CD4-positive, alpha-beta T cell treated with Interleukin-15 for 1 hour (primary cell): ENCODE measurements at regions not wholly inside any gene's neighbourhood (a gene's known extent, or its start where the extent isn't known, plus 50 kb on each side); places are given as distances from the start of the nearest gene placed in this dataset.
A peak's percentile ranks its signal among the peaks of the same experiment; 100 is the strongest.
"Not testable (repeated sequence)": the region's sequence is repeated elsewhere in the genome, so short reads cannot be mapped to it uniquely, and the experiment has no call there.

ENCODE experiments used
- DNase-seq: peaks from one replicate; pipeline ENCODE4 v3.0.0-alpha.2; 2020

- no peak for DNase-seq
These were observed 650.5 kb upstream of the ZNF385D start for GRCh38 chr3:22401499-22401898.

GRCh38 chr3:22414239-22414638 lies 663.2 kb upstream of the ZNF385D start:
- no peak for DNase-seq

- DNase-seq: not testable (repeated sequence)
These were observed 665.9 kb upstream of the ZNF385D start for GRCh38 chr3:22416838-22417446.

- no peak for DNase-seq
These were observed 668.3 kb upstream of the ZNF385D start for GRCh38 chr3:22419261-22419660.

- DNase-seq: no peak
These were observed 670.6 kb upstream of the ZNF385D start for GRCh38 chr3:22421589-22421988.

- DNase-seq: no peak
These were observed 680.3 kb upstream of the ZNF385D start for GRCh38 chr3:22431334-22431733.

GRCh38 chr3:22439626-22440025 lies 688.6 kb upstream of the ZNF385D start:
- no peak for DNase-seq

GRCh38 chr3:22441711-22442110 lies 690.7 kb upstream of the ZNF385D start:
- DNase-seq: no peak

GRCh38 chr3:22443571-22444233 lies 692.7 kb upstream of the ZNF385D start:
- no peak for DNase-seq

- DNase-seq: not testable (repeated sequence)
These were observed 694.3 kb upstream of the ZNF385D start for GRCh38 chr3:22445336-22445735.

GRCh38 chr3:22450786-22451400 lies 699.9 kb upstream of the ZNF385D start:
- no peak for DNase-seq

- no peak for DNase-seq
These were observed 700.5 kb upstream of the ZNF385D start for GRCh38 chr3:22451501-22451900.

GRCh38 chr3:22453906-22454535 lies 703.0 kb upstream of the ZNF385D start:
- DNase-seq: no peak

- no peak for DNase-seq
These were observed 719.0 kb upstream of the ZNF385D start for GRCh38 chr3:22469995-22470394.

- DNase-seq: no peak
These were observed 720.5 kb upstream of the ZNF385D start for GRCh38 chr3:22471557-22471956.

- DNase-seq: peak; percentile 16
These were observed 723.9 kb upstream of the ZNF385D start for GRCh38 chr3:22474706-22475445.

- no peak for DNase-seq
These were observed 724.7 kb upstream of the ZNF385D start for GRCh38 chr3:22475665-22476240.

- DNase-seq: no peak
These were observed 726.0 kb upstream of the ZNF385D start for GRCh38 chr3:22476976-22477375.

GRCh38 chr3:22485954-22486353 lies 717.2 kb upstream of the UBE2E2 start:
- DNase-seq: no peak

- DNase-seq: no peak
These were observed 712.4 kb upstream of the UBE2E2 start for GRCh38 chr3:22490747-22491146.

- DNase-seq: no peak
These were observed 711.8 kb upstream of the UBE2E2 start for GRCh38 chr3:22491344-22491743.

GRCh38 chr3:22492342-22492741 lies 710.8 kb upstream of the UBE2E2 start:
- no peak for DNase-seq

GRCh38 chr3:22495241-22495640 lies 707.9 kb upstream of the UBE2E2 start:
- no peak for DNase-seq
